ENCODE measurements at regions not wholly inside any gene's neighbourhood (a gene's known extent, or its start where the extent isn't known, plus 50 kb on each side); places are given as distances from the start of the nearest gene placed in this dataset.

- TF ChIP-seq CTCF (optimal IDR thresholded peaks at IDR 0.05 in 1 of 3, IDR thresholded peaks at IDR 0.05 in 1 of 3, conservative IDR thresholded peaks at IDR 0.05 in 1 of 3; ENCODE audit: extremely low read depth in 1 of 3, insufficient read depth in 2 of 3, low read length in 3 of 3) (no peak), EZH2 (IDR thresholded peaks at IDR 0.05; ENCODE audit: low read length) (no peak)
Observed at GRCh38 chr11:109508943-109509342, 87.0 kb downstream of the C11orf87 start.
